SIG-M5 treated with dmso at 0.1 percent for 504 hours (cell line): ENCODE measurements at regions not wholly inside any gene's neighbourhood (a gene's known extent, or its start where the extent isn't known, plus 50 kb on each side); places are given as distances from the start of the nearest gene placed in this dataset.
"Not testable (repeated sequence)": the region's sequence is repeated elsewhere in the genome, so short reads cannot be mapped to it uniquely, and the experiment has no call there.

ENCODE experiments used
- DNase-seq: peaks from one replicate; lab custom pipeline; 2025; ENCODE audit not compliant: unreplicated experiment; lab: John Stamatoyannopoulos, UW

- no peak for DNase-seq
These were observed 132.3 kb downstream of the RTP5 start for GRCh38 chr2:242001853-242002252.

GRCh38 chr2:242002944-242003343 lies 133.4 kb downstream of the RTP5 start:
- no peak for DNase-seq

GRCh38 chr2:242004223-242004901 lies 134.8 kb downstream of the RTP5 start:
- DNase-seq: no peak

- DNase-seq: no peak
These were observed 135.3 kb downstream of the RTP5 start for GRCh38 chr2:242004902-242005230.

GRCh38 chr2:242006091-242006634 lies 136.6 kb downstream of the RTP5 start:
- DNase-seq: not testable (repeated sequence)

GRCh38 chr2:242008908-242009307 lies 139.4 kb downstream of the RTP5 start:
- DNase-seq: not testable (repeated sequence)

GRCh38 chr2:242009846-242010245 lies 140.3 kb downstream of the RTP5 start:
- DNase-seq: not testable (repeated sequence)

GRCh38 chr2:242010252-242011166 lies 141.0 kb downstream of the RTP5 start:
- DNase-seq: not testable (repeated sequence)

GRCh38 chr2:242011167-242011513 lies 141.6 kb downstream of the RTP5 start:
- DNase-seq: no peak

DNA sequence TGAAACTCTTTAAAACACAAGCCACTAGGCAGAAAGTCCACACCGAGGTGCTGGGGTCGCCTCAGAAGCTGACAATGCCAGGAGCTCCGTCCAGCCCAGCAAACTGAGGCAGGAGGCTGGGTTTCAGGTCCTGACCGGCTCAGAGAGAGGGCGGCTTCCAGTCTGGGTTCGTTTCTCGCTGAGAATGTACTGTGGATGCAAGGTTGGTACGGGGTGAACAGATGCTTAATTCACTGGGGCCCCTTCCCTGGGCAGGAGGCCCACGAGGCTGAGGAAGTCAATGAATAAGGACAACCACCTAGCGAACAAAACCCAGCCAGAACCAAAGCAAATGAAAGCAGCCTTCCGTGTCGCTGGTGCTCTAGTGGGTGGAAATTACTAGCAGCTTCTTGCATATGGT lies 142.0 kb downstream of the RTP5 start:
- DNase-seq: no peak

DNA sequence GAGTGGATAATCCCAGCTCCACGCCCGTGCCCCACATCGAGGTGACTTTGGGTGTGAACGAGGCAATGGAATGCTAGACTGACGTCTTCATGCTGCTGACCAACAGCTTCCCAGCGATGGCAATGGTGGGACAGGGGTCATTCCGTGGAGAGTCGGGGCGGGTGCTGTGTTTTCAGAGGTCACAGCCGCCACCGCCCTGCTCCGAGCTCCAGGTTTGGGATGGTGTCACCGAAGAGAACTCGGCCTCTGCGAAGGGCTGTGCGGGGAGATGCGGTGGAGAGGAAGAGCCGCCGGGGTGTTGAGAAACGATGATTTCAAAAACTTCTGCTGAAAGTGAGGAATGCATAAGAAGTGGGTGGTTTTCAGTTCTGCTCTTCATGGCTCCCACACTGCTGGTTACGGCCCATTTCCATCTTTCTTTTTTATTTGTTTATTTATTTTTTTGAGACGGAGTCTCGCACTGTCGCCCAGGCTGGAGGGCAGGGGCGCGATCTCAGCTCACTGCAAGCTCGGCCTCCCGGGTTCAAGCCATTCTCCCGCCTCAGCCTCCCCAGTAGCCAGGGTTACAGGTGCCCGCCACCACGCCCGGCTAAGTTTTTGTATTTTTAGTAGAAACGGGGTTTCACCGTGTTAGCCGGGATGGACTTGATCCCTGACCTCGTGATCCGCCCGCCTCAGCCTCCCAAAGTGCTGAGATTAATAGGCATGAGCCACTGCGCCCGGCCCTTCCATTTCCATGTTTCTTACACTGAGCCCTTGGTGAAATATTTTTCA lies 142.6 kb downstream of the RTP5 start:
- peak; percentile 19 for DNase-seq

DNA sequence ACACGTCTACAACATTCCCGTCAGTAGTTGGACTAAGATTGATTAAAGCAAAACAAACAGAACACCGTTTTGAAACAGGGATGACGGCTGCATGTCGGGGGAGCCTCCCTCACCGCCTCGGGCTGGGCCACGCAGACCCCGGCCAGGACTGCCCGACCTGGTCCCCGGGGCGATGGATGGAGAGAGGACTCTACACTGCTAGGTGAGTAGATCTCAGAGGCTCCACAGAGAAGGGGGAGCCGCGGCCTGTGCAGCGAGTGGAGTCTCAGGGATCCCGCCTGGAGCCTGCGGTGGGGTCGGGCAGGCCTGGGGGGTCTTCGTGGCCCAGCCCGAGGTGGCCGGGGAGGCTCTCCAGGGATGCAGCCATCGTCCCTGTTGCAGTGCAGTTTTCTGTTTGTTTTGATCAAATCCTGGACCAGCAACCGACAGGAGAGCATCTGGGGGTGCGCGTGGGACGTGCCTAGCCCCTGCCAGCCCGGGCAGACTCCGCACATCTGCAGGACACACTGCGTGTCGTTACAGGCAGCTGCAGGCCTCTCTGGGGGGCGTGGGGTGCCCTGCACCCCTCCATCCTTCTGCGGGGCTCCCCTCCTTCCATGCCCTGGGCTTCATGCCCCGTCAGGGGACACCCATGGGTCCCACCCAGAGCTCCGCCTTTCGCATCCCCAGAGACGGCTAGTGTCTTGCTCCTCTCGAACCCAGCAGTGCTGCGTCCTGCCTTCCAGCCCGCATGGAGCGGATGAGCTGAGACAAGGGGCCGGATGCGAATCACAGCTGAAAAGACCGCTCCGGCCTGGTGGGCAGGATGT lies 143.6 kb downstream of the RTP5 start:
- no peak for DNase-seq

GRCh38 chr2:242013771-242014170 lies 144.2 kb downstream of the RTP5 start:
- DNase-seq: no peak

DNA sequence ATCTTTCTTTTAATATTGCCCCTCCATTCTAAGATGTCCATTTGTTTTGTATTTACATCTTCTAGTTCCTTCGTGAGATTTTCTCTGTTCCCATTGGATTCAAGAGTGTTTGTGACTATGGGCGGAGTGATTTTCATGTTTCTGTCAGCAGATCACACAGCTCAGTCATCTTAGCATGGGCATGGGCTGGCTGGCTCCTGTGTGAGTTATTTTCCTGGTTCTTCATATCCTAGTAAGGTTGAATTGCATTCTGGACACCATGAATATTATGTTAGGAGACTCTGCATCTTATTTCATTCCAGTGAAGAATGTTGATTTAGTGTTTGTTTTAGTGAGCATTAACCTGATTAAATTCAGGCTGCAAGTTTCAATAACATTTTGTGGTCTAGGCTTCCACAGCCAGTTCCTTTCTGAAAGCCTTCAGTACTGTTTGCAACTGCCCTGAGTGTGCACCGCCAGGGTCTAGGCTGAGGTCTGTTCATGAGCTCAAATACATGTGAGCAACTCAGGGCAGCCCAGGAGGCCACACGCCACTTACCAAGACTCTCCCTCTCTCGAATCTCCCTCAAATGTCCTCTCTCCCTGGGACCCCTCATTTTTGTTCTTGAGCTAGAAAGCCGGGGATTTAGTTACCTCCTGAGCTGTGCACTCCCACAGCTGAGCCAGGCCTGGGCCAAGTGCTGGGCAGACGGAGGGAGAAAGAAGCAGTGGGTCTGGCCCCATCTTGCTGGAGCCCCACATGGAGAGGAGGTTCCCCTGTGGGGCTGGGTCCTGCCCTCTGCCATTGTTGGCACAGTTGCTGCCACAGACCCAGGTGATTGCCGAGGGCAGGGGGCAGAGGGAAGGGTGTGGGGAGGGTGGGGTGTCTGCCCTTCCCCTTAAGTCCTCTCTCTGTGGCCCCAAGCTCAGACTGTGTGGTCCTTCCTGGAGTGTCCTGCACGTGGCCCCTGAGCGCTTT lies 145.9 kb downstream of the RTP5 start:
- no peak for DNase-seq

- DNase-seq: no peak
These were observed 147.6 kb downstream of the RTP5 start for GRCh38 chr2:242017086-242017485.

DNA sequence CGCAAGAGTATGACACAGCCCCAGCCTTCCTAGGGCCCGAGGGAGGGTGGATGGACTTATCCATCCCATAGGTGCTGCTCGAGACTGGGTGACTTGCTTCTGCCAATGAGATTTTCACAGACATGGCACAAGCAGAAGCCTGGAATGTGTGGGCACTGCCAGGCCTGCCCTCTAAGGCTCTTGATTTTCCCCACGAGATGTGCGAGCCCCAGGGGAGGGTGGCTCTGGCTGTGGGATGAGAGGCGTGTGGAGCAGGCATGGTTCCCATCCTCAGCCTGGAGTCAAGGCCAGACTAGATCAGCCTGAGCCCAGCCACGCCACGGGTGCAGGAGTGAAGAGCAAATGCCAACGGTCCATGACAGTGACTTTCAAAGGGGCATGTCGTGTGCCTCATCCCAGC lies 148.9 kb downstream of the RTP5 start:
- not testable (repeated sequence) for DNase-seq

- DNase-seq: no peak
These were observed 149.8 kb downstream of the RTP5 start for GRCh38 chr2:242019344-242019743.

GRCh38 chr2:242020196-242021004 lies 150.9 kb downstream of the RTP5 start:
- no peak for DNase-seq
